ENCODE measurements at regions not wholly inside any gene's neighbourhood (a gene's known extent, or its start where the extent isn't known, plus 50 kb on each side); places are given as distances from the start of the nearest gene placed in this dataset.

DNA sequence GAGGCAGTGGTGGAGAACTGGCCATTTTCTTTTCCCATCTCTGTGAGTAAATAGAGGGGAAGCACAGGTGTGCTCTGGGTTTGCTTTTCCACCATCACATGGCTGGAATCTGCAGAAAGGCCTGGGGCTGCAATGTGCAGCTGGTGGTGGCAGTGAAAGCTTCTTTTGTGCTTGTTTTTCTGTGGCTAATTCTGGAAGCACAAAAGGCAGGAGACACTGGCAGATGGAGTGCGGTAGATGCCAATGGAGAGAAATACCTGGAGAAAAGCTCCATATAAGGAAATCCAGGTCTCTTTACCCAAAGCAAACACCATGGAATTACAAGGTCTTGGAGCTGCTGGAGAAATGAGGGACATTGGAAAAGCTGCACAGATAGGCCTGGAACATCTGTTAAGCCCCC, 146.9 kb downstream of the HAPSTR1 start:
- TF ChIP-seq, protein P1, sequence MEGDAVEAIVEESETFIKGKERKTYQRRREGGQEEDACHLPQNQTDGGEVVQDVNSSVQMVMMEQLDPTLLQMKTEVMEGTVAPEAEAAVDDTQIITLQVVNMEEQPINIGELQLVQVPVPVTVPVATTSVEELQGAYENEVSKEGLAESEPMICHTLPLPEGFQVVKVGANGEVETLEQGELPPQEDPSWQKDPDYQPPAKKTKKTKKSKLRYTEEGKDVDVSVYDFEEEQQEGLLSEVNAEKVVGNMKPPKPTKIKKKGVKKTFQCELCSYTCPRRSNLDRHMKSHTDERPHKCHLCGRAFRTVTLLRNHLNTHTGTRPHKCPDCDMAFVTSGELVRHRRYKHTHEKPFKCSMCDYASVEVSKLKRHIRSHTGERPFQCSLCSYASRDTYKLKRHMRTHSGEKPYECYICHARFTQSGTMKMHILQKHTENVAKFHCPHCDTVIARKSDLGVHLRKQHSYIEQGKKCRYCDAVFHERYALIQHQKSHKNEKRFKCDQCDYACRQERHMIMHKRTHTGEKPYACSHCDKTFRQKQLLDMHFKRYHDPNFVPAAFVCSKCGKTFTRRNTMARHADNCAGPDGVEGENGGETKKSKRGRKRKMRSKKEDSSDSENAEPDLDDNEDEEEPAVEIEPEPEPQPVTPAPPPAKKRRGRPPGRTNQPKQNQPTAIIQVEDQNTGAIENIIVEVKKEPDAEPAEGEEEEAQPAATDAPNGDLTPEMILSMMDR (conservative IDR thresholded peaks at IDR 0.05; ENCODE audit: low read depth, low read length), result no peak
- H3K4me3 ChIP-seq (ENCODE audit: low read depth, low read length), result no peak overlapping the region
- no peak for DNase-seq (ENCODE audit: low read depth)

- DNase-seq (ENCODE audit: low read depth), result no peak
- no peak overlapping the region for H3K4me3 ChIP-seq (ENCODE audit: low read depth, low read length)
- TF ChIP-seq, protein P1 (conservative IDR thresholded peaks at IDR 0.05; ENCODE audit: low read depth, low read length), result no peak
These were observed 149.7 kb downstream of the HAPSTR1 start for GRCh38 chr16:9241177-9241576.

GRCh38 chr16:9248162-9248561, 156.7 kb downstream of the HAPSTR1 start:
- TF ChIP-seq, protein P1 (conservative IDR thresholded peaks at IDR 0.05; ENCODE audit: low read depth, low read length), result no peak
- H3K4me3 ChIP-seq (ENCODE audit: low read depth, low read length), result no peak overlapping the region
- DNase-seq (ENCODE audit: low read depth), result no peak

GRCh38 chr16:9249534-9249933, 158.1 kb downstream of the HAPSTR1 start:
- no peak overlapping the region for H3K4me3 ChIP-seq (ENCODE audit: low read depth, low read length)
- DNase-seq (ENCODE audit: low read depth), result no peak
- TF ChIP-seq, protein P1 (conservative IDR thresholded peaks at IDR 0.05; ENCODE audit: low read depth, low read length), result no peak

GRCh38 chr16:9251026-9251425, 159.6 kb downstream of the HAPSTR1 start:
- TF ChIP-seq, protein P1 (conservative IDR thresholded peaks at IDR 0.05; ENCODE audit: low read depth, low read length), result no peak
- no peak for DNase-seq (ENCODE audit: low read depth)
- no peak overlapping the region for H3K4me3 ChIP-seq (ENCODE audit: low read depth, low read length)

- TF ChIP-seq, protein P1 (conservative IDR thresholded peaks at IDR 0.05; ENCODE audit: low read depth, low read length), result no peak
- H3K4me3 ChIP-seq (ENCODE audit: low read depth, low read length), result no peak overlapping the region
- no peak for DNase-seq (ENCODE audit: low read depth)
These were observed 163.4 kb downstream of the HAPSTR1 start for GRCh38 chr16:9254863-9255262.

DNA sequence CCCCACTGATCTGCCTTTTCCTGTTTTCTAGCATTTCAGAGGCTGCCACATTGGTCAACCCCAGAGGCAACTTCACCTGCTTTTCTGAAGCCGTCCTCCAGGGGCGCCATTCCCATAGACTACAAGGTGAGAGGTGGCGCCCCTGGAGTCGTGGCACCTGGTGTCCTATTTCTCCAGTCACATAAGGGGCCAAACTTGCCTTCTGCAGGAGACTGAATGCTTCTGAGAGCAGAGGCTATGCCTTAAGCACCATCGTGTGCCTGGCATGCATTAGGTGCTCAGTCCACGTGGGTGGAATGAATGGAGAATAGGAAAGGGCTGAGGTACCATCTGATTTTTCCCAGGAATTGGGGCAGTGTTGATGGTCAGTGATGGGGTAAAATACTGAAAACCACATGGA, 164.8 kb downstream of the HAPSTR1 start:
- TF ChIP-seq, protein P1 (conservative IDR thresholded peaks at IDR 0.05; ENCODE audit: low read depth, low read length), result peak; percentile 67
- H3K4me3 ChIP-seq (ENCODE audit: low read depth, low read length), result no peak overlapping the region
- DNase-seq (ENCODE audit: low read depth), result no peak
